NCI-H2227 (cell line): ENCODE measurements at regions not wholly inside any gene's neighbourhood (a gene's known extent, or its start where the extent isn't known, plus 50 kb on each side); places are given as distances from the start of the nearest gene placed in this dataset.
"Not testable (repeated sequence)": the region's sequence is repeated elsewhere in the genome, so short reads cannot be mapped to it uniquely, and the experiment has no call there.

ENCODE experiments used
- DNase-seq: peaks from one replicate; lab custom pipeline; 2025; ENCODE audit not compliant: unreplicated experiment; lab: John Stamatoyannopoulos, UW

- no peak for DNase-seq
These were observed 135.2 kb upstream of the RFLNA start for GRCh38 chr12:124159655-124160054.

DNA sequence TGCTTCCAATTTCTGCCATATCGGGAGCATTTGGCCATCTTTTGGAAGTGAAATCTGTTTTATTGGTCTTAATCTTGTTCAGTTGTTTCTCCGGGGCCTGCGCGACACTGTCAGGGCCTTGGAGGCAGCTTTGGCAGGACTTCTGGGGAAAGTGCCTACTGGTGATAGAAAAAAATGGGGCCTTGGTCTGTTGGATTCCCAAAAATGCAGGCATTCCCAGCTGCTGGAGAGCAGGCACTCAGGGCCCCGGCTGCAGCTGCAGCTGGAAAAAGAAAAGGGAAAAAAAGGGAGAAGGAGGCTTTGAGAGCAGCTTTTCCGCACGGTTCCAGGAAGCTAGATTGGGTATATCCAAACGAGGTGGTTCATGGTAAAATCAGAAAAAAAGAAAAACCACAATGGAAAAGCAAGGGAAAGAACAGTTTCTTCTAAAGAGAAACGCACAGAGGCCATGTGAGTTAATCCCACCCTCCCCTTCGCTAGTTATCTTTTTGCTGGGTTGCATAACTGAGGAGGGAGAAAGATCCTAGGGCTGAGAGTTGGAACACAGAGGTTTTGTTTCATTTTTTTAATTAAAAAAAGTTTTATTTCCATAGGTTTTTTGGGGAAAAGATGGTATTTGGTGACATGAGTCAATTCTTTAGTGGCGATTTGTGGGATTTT lies 134.7 kb upstream of the RFLNA start:
- DNase-seq = no peak

DNA sequence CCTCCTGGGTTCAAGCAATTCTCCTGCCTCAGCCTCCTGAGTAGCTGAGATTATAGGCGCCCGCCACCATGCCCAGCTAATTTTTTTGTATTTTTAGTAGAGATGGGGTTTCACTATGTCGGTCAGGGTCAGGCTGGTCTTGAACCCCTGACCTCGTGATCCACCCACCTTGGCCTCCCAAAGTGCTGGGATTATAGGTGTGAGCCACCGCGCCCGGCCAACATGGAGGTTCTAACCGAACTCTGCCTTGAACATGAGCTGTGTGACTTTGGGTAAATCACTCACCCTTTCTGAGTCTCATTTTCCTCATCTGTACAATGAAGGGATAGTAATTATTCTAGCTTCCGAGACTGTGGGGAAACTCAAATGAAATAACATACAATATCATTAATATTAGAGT lies 133.5 kb upstream of the RFLNA start:
- not testable (repeated sequence) for DNase-seq

DNA sequence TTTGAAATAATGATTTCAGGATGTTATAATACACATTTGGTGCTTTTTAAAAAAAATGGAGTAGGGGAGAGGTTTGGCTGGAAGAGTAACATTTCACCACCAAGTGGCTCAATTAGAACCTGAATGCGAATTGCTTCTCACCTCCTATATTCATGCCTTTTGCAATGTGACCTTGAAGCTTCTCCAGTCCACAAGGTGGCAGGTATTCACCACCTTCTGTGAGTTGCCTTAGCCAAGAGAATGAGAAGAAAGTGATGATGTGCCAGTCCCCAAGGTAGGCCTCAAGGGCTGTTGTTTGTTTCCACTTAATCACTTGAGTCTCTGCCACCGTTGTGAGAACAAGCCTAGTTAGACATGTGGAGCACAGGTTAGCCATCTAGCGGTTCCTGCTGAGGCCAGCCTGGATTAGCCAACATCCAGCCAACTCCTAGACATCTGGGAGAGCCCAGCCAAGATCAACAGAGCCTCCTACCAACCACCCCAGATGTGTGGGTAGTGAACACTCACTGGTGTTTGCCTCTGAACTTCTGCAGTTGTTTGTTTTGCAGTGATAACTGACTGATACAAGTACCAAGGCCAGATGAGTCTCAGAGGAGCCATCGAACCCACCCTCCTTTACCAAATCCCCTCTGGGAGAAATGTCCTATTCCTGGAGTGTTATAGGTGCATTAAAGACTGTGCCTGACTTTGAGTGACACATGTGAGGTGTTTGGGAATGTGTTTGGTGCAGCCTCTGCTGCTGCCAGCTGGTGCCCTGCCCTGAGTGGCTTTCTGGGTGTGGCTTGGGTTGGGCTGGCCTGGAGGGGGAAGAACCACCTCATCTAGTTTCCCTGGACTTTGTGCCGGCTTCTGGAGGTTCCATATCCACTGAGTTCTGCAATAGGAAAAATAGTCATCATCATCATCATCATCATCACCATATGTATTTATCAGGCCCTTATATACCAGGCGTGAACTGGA lies 132.5 kb upstream of the RFLNA start:
- DNase-seq = no peak

GRCh38 chr12:124165695-124166094 lies 129.2 kb upstream of the RFLNA start:
- DNase-seq = no peak

- no peak for DNase-seq
These were observed 127.8 kb upstream of the RFLNA start for GRCh38 chr12:124167141-124167540.

DNA sequence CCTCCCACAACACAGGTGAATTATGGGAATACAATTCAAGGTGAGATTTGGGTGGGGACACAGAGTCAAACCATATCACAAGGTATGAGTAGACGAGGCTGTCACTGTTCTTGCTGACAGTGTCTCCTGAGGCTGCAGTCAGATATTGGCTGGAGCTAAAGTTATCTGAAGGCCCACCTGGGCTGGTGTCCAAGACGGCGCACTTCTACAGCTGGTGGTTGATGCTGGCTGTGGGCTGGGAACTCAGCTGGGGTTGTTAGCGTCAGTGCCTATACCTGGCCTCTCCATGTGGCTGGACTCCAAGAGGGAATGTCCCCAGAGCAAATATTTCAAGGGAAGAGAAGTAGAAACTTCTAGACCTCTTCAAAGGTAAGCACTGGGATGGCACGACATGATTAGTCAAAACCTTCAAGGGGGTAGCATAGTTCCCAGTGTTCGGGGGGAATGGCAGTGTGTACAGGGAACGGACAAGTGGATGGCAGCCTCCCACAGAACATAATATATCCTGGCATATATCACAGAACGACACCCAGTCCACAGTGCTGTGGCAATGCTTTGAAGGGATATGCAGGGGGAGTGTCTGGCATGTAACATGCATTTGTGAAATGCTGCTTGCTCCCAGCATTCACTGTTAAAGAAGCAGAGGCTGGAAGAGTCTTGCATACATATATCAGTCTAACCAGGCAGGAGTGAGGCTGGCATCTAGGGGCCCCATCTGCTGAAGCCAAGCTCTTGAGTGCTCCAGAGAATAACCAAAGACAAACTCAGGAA lies 126.7 kb upstream of the RFLNA start:
- DNase-seq = no peak

DNA sequence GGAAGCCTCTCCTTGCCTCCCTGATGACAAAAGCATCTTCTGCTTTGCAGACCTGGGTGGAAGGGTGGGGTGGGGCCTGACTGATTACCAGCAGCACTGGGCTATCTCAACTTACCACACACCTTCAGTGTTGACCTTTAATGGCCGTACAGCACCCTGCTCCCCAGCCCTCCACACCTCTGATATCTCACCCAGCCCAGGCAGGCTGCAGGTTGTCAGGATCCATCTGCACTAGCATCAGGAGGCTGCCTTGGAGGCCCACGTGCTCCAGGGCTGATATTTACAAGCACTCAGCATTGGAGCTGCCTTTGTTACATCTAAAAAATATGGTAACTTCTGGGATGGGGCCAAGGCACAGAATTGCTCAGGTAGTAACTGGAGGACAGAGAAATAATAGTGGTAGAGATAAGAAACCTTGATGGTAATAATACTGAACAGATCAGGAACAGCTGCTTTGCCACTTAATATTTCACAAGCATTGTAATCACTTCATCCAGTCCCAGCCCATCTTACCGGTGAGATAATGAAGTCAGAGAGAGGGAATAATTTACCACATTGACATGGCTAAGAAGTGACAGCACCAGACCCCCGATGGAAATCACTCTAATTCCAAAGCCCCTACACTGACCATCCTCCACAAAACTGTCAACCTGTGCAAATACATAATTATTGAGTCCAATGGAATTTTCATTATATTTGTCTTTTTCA lies 125.2 kb upstream of the RFLNA start:
- DNase-seq = no peak

- no peak for DNase-seq
These were observed 124.1 kb upstream of the RFLNA start for GRCh38 chr12:124170760-124171159.

- no peak for DNase-seq
These were observed 123.5 kb upstream of the RFLNA start for GRCh38 chr12:124171231-124171979.

DNA sequence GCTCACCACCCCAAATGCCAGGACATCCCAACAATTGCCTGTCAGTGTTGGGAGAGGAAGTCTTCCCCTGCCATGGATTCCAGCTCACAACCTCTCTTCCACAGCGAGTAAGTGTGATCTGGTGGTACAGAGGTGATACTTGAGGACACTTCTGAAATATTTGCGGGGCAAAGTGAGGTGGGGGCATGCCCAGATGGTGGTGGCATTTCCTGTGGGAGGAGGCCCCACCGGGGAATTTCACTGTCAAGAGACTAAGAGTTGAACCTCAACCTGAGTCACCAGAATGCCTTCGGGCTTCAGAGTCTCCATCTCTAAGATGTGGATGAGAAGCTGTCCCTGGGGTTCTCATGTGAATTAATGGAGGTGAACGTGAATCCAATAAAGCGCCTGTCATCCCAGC lies 122.3 kb upstream of the RFLNA start:
- DNase-seq = no peak

- no peak for DNase-seq
These were observed 121.2 kb upstream of the RFLNA start for GRCh38 chr12:124173692-124174091.

DNA sequence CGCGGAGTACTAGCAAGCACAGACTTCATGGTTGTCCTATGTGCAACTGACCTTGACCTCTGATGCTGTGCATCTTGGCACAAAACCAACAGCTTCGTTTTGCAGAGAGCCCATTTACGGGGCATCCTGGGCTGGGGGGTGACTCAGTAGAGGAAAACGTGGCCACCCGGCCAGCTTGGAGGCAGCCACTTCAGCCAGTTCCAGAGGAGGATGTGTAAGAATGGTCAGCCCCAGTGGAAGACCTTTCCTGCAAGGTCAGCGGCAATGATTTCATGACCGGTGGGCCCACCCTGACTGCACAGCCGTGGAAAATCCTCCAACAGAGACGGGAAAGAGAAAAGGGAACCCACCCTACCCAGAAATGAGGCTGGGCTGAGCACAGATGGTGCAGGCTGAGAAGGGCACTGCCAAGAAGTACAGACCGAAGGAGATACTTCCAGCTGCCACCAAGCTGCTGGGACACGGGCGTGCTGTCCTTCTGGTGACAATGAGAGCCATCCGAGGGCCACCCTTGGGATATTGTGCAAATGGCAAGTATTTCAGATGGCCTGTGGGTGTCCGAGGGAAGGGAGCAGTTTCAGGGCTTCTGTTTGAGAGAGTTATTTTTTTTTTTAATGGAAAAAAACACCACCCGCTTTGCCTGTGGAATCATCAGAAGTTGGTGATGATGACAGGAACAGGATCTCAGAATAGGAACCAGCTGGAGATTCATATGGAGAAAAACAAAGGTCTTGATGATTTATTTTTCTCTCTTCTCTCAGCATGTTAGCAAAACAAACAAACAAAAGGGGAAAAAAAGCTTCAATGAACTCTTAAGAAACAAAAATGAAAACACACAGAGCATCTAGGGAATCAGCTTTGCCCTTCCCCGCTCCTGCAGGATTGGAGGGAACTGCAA lies 120.2 kb upstream of the RFLNA start:
- DNase-seq = no peak

DNA sequence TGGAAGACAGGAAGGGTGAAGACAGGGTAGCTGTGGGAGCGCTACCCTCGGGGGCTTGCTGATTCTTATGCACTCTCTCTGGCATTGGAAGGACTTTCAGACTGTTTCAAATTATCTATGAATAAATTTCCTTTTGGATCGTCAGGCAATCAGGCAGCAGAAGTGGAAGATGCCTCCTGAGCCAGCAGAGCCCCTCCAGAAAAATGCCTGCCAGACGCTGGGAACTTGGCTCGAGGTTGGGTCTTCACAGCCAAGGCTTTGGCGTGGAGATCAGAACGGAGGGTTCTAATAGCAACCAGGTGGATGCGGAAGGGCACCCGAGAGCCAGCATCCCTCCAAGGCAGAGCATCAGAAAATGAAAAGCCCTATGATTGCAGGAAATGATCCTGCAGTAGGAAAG lies 119.2 kb upstream of the RFLNA start:
- no peak for DNase-seq

GRCh38 chr12:124177276-124177950 lies 117.5 kb upstream of the RFLNA start:
- no peak for DNase-seq

DNA sequence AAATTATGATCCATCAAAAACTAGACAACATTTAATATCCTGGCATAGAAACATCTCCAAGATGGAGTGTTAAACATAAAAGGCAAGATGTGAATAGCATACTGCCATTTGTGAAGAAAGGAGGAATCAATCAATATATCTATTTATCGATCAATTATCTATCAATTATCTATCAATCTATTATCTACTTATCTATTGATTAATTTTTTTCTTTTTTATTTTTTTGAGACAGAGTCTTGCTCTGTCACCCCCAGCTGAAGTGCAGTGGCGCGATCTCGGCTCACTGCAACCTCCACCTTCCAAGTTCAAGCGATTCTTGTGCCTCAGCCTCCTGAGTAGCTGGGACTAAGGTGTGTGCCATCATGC lies 117.0 kb upstream of the RFLNA start:
- no peak for DNase-seq

- DNase-seq = no peak
These were observed 114.8 kb upstream of the RFLNA start for GRCh38 chr12:124179936-124180607.

- no peak for DNase-seq
These were observed 111.7 kb upstream of the RFLNA start for GRCh38 chr12:124183172-124183571.
